22Rv1 (cell line): ENCODE measurements at regions not wholly inside any gene's neighbourhood (a gene's known extent, or its start where the extent isn't known, plus 50 kb on each side); places are given as distances from the start of the nearest gene placed in this dataset.

ENCODE experiments used
- ZFX ChIP-seq: fragments of 450-650 bp; IDR thresholded peaks from 2 replicates; pipeline ENCODE4 v1.6.1; 2017; ENCODE audit warnings: antibody characterized with exemption, borderline replicate concordance
- TF ChIP-seq, protein P1 (sequence below): fragments of 450-650 bp; IDR thresholded peaks from 2 replicates; pipeline ENCODE4 v1.5.1; 2017; ENCODE audit warnings: mild to moderate bottlenecking

DNA sequence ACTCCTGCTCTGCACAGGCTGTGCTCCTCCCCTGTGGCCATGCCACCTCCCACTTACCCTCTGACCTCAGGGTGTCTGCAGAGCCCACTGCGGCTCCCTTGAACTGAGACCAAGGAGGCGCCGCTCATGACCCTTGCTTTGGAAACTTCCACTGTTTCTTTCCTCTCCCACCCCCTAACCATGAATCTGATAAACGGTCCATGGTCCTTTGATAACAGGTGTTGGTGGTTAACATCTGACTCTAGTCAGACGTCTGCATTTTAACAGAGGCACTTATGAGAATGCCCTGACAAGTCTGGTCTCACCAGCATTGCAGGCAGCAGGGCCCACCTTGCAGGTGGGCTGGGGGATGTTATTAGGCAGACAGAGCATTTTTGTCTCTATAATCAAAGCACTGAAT lies 113.6 kb upstream of the APCDD1 start:
- TF ChIP-seq, protein P1, sequence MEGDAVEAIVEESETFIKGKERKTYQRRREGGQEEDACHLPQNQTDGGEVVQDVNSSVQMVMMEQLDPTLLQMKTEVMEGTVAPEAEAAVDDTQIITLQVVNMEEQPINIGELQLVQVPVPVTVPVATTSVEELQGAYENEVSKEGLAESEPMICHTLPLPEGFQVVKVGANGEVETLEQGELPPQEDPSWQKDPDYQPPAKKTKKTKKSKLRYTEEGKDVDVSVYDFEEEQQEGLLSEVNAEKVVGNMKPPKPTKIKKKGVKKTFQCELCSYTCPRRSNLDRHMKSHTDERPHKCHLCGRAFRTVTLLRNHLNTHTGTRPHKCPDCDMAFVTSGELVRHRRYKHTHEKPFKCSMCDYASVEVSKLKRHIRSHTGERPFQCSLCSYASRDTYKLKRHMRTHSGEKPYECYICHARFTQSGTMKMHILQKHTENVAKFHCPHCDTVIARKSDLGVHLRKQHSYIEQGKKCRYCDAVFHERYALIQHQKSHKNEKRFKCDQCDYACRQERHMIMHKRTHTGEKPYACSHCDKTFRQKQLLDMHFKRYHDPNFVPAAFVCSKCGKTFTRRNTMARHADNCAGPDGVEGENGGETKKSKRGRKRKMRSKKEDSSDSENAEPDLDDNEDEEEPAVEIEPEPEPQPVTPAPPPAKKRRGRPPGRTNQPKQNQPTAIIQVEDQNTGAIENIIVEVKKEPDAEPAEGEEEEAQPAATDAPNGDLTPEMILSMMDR = no peak
- TF ChIP-seq ZFX = no peak
